Ishikawa (cell line): ENCODE measurements at regions not wholly inside any gene's neighbourhood (a gene's known extent, or its start where the extent isn't known, plus 50 kb on each side); places are given as distances from the start of the nearest gene placed in this dataset.

Experiments used
- CEBPB ChIP-seq: IDR thresholded peaks from 2 replicates; pipeline ENCODE4 v1.6.1; 2012
- EP300 ChIP-seq: IDR thresholded peaks from 2 replicates; pipeline ENCODE4 v1.6.1; 2012; ENCODE audit warnings: borderline replicate concordance
- RAD21 ChIP-seq: IDR thresholded peaks from 2 replicates; pipeline ENCODE4 v1.6.1; 2012; ENCODE audit warnings: low read depth
- TAF1 ChIP-seq: IDR thresholded peaks from 2 replicates; pipeline ENCODE4 v1.6.1; 2012; ENCODE audit warnings: low read depth, mild to moderate bottlenecking
- YY1 ChIP-seq: IDR thresholded peaks from 2 replicates; pipeline ENCODE4 v1.6.1; 2012; ENCODE audit warnings: low read depth
- ZBTB7A ChIP-seq: IDR thresholded peaks from 2 replicates; pipeline ENCODE4 v1.6.1; 2012; ENCODE audit warnings: low read depth
- TF ChIP-seq, protein P1 (sequence below): IDR thresholded peaks from 2 replicates; pipeline ENCODE4 v1.6.1; 2012
- TF ChIP-seq, protein P2 (sequence below): IDR thresholded peaks from 2 replicates; pipeline ENCODE4 v1.6.1; 2012; ENCODE audit warnings: low read depth, mild to moderate bottlenecking

DNA sequence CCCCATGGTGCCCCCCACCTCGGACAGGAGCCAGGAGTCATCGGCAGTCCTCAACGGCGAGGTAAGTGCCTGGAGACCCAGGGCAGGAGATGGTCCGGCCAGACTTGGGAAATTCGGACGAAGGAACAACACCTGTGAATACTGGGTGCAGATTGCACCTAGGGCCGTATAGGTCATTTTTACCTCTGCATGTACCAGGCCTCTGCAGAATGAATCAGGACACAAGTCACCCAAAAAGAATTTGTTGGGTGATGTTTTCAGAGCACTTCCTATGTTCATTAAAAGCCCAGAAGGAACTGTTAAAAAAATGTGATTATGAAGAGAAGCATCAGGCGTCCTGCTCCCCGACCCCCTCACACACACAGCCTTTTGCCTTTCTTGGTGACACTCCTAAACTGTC lies 93.9 kb downstream of the C11orf91 start:
- TF ChIP-seq, protein P1, sequence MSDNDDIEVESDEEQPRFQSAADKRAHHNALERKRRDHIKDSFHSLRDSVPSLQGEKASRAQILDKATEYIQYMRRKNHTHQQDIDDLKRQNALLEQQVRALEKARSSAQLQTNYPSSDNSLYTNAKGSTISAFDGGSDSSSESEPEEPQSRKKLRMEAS, result no peak
- TF ChIP-seq ZBTB7A (no peak), RAD21 (no peak), YY1 (no peak), CEBPB (no peak), EP300 (no peak), TAF1 (no peak)
- TF ChIP-seq, protein P2, sequence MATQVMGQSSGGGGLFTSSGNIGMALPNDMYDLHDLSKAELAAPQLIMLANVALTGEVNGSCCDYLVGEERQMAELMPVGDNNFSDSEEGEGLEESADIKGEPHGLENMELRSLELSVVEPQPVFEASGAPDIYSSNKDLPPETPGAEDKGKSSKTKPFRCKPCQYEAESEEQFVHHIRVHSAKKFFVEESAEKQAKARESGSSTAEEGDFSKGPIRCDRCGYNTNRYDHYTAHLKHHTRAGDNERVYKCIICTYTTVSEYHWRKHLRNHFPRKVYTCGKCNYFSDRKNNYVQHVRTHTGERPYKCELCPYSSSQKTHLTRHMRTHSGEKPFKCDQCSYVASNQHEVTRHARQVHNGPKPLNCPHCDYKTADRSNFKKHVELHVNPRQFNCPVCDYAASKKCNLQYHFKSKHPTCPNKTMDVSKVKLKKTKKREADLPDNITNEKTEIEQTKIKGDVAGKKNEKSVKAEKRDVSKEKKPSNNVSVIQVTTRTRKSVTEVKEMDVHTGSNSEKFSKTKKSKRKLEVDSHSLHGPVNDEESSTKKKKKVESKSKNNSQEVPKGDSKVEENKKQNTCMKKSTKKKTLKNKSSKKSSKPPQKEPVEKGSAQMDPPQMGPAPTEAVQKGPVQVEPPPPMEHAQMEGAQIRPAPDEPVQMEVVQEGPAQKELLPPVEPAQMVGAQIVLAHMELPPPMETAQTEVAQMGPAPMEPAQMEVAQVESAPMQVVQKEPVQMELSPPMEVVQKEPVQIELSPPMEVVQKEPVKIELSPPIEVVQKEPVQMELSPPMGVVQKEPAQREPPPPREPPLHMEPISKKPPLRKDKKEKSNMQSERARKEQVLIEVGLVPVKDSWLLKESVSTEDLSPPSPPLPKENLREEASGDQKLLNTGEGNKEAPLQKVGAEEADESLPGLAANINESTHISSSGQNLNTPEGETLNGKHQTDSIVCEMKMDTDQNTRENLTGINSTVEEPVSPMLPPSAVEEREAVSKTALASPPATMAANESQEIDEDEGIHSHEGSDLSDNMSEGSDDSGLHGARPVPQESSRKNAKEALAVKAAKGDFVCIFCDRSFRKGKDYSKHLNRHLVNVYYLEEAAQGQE, result no peak
